GM03348 (cell line): ENCODE measurements at regions not wholly inside any gene's neighbourhood (a gene's known extent, or its start where the extent isn't known, plus 50 kb on each side); places are given as distances from the start of the nearest gene placed in this dataset.

Source experiments
- DNase-seq: peaks from one replicate; pipeline ENCODE4 v3.0.0; 2012; ENCODE audit warnings: low spot score

DNA sequence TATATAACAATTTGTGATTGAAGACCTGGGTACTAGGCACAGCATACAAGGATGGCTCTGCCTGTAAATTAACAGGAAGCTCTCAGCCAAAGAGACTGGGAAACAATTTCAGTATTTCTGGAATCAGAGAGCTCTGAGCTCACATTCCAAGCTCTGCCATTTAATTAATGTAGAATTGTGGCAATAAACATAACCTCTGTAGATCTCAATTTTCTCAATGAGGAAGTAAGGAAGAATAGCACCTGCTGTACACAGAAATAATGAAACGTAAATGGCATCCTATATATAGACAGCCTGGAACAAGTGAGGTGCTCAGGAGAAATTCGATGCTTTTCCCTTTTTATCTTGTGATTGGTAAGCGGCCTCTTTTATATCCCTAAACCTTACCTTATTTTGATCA, 538.5 kb upstream of the JAG1 start:
- DNase-seq, result no peak

DNA sequence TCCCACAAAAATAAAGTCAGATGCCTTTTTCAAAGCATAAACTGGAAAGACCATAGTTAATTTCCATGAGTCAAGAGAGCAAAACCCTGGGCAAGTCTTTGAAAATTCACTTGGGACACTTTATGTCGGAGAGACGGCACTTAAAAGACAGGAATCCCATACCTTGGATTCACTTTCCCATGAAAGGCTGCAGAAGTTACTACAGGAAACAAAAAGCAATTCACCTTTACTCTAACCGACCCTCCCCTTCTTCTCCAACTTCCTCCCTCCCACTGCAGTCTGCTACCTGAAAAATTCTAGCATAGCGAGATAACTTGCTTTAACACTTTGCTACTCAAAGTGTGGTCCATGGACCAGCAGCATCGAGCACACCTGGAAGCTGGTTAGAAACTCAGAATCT, 539.1 kb upstream of the JAG1 start:
- no peak for DNase-seq

DNA sequence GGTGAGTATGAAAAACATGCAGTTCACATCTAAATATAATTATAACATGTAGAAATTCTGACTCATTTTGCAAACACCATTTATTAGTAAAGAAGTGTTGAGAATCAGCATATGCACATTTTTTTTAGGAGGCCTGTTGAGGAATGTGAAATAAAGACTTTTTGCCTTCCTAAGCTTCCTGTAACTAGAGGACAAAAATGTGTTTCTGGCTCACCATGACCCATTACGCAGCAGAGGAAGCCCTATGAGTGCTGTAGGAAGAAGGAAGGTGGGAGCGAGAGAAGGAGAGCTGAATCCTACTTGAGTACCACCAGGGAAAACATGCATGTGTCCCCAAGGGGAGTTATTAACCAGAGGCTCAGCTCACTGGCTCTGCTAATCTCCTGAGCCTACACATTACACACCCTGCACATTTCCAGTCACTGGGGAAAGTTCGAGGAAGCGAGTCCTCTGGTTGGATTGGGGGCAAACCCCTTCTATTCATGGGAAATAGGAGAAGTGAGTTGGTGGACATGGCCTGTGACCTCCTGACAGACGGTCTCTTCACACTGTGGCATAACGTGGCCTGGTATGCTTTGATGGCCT, 540.5 kb upstream of the JAG1 start:
- no peak for DNase-seq

DNA sequence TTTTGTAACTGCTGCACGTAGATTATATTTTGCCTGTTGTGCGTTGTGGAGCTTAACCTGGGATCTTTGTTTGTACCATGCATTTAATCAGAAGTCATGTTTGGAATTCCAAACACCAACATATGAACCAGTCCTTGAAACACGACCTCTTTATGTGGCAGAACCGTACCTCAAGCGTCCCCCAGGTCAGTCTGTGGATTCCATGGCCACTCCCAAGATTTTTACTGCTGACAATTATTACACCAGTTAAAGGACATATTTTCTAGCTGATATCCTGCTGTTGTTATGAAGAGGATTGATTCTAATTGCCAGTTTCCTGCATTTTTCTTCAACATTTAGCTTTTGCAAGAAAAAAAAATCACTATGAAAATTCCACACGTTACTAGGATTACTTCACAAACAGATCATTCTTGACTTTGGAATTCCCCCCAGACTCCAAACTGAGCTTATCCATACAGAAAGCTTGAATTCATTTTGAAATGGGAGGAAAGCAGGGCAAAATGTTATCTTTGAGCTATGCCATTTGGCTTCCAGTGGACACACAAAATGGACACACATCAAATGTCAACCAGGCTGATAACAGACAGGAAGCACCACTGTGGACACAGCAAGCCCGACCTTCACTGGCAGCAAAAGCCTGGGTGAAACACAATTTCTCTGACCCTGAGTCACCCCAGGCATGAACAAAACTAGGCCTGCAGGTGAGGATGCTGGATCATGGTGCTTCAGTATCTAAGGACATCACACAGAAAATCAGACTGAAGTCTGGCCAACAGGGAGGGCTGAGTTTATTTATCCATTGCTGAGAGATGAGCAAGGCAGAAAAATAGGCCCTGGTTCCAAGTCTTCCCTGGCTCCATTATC, 542.9 kb upstream of the JAG1 start:
- peak; percentile 50 for DNase-seq

DNA sequence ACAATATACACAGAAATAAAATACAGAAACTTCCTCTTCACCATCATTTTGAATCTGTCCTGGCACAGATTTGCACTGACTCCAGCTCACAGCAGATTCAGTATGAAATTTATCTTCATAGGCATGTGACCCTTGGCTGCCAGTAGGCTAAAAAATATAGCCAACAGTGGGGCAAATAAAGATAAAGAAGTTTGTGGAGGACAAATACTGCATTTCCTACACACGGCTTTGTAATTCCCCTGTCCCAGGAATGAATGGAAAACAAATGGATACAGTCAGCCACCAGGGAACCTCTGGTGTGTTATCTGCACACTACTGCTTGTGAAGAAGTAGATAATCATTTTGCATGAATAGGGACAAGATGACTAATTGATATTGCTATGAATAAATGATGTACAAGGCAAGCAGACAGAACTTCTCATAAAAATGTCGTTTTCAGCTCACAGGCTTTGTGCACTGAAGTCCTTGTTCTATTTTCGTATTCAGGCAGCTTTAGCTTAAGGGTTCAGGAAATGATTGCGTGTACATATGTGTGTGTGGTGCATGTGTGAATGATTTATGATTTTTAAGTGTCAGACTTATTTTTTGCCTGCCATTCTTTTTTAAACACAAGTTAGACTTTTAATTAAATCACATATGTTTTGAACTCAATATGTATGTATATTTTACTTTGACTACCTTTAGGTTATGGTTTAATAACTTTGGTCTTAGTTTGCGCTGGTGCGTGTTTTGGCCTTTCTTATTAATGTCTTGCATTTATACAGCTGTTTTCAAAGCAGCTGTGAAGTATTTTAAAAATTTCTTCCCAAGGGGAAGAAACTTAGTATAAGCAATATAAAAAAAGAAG, 543.8 kb upstream of the JAG1 start:
- DNase-seq, result no peak

DNA sequence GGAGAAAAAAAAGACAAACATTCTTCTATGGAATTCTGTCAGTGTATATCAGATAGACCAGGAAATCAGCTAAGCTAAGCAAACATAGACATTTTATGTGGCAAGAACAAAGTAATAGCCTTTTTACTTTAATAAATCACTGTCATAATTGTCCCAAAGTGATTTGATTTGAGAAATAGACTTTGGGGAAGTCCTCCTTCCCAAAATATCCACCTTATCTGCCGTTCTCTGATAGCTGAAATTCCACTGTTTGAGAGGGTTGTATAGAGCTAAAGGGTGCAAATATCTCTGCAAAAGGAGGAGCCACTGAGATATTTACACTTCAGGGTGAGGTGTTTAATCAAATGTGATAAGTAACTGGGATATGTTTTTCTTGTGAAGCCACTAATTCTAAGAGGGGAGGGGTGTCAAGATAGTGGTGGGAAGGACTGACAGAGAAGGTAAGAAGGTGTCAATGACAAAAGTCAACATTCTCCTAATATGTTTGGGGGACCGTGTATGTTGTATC, 544.4 kb upstream of the JAG1 start:
- no peak for DNase-seq

DNA sequence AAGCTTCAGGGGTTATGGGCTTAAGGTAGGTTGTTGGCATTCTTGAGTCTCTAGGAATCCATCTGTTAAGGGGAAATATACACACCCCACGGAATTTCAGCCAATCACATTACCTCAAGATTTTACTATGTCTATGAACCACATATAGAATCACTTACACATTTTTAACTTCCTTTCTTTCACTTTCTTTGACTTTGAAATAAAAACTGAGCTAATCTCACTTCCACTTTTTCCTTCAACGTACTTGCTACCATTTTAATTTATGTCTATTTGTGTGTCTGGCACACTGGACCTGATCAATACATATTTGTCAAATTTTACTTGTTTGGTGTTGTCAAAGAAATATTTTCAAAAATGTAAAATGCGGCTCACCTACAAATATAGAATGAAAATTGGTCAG, 545.4 kb upstream of the JAG1 start:
- DNase-seq, result no peak

DNA sequence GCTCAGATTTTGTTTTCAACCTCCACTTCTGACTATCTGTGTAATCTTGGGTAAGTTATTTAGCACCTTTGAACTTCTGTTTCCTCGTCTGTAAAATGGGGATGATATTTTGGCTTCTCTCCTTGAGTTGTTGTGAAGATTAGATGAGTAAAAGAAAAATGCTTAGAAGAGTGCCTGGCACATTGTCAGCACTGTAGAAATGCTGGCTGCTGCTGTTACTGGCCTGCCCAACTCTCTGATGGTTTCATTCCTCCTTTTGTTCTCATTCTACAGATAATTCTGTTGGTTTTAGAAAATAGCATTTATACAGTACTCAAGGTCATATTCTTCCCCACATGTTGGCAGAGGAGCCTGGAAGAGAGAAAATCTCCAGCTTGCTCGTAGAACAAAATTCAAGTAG, 547.2 kb upstream of the JAG1 start:
- no peak for DNase-seq

DNA sequence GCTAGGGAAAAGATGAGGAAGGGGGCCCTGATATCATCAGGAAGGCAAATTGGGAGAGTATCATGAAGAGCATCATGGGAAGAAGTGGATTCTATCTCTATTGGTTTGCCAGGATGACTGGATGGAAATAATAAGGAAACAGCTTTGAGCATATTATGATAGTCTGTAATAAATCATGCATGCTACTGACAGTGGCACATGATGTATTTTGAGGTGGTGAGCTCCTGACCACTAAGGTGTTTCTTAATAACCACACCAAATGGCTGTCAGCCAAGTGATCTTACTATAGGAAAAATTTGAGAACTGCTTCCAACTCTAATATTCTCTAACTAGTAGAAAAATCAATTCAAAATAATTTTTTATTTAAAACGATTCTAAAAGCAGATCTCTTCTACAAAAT, 548.4 kb upstream of the JAG1 start:
- DNase-seq, result no peak

DNA sequence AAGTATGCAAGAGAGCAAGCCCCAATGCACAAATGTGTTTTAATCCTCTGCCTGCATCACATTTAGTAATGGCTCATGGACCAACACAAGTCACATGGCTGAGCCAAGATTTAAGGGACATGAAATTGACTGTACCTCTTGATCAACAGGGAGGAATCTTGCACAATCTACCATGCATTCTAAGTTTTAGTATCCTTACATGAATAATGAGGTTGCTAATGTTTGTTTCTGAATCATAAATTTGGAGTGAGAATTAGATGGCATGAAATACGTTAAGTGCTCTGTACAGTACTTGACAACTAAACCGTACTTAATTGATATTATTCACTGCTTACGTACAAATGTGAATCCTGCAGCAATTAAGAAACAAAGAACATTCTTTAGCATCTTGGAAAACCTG, 553.8 kb upstream of the JAG1 start:
- no peak for DNase-seq

DNA sequence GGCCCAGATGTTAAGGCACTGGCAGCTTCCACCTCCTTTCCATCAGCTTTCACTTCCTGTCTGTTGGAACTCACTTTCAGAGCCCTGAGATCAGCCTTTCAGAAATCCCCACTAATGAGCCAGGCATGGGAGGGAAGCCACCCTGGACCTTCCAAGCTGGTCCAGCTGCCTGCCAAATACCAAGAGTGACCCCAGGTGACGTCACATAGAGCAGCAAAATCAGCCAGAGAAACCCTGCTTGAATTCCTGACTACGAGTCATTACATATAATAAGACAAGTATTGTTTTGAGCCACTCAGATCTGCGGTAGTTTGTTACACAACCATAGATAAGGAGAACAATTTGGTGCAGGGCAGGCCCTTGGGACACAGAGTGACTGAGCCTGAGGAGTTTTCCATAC, 556.0 kb upstream of the JAG1 start:
- DNase-seq, result peak; percentile 78

DNA sequence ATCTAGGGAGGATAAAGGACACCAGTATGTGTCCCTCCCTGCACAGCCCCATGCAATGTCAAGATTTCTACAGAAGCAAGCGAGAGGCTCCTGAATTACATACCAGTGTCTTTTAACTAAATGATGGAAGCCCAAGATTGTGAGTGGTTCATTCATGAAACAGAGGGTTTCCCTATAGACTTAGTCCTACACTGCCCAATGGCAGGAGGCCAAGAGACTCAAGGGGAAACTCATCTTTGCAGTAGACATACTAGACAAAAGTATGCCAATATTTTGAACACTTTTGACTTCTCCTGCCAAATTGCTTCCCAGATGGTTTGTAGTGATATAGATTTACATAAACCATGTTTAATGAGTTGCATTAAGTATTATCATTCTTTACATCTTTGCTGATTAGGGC, 557.2 kb upstream of the JAG1 start:
- no peak for DNase-seq

DNA sequence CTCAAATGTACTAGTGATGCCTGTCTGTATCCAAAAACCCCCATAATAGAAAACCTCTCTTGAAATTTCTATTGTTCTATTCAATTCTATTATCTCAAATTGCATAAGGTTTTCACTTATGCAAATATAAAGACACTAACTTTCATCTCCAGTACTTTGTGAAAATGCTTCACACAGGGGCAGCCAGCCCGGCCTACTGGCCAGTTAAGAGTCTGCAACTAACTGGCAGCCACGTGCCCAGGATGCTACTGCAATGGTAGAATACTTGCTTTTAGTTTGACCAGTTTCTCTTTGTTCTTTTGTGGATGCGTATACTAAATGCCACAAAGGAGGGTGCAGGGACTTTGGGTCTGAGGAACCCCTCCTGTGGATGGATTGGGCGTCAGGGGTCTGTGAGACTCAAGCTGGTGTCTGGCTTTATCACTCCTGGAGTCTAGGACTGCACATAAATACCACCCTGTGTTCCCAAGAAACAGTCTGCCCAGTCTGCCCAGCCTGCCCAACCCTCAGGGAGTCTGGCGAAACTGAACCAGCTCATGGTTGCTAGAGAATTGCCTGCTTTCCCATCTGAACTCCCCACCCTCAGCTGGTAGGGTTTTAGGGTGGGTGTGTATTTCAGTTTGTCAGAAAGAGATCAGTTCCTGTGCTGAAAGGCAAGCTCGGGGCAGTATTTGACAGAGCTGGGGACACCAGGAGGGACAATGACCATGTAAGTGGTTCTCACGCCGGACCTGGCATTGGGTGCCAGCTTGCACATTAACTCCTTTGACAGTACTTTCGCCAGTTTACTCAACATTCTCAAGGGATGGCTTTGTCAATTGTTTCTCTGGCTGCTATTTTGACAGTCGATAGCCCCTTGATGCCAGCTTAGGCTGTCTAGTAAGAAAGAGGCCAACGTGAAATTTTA, 558.2 kb upstream of the JAG1 start:
- DNase-seq, result no peak

DNA sequence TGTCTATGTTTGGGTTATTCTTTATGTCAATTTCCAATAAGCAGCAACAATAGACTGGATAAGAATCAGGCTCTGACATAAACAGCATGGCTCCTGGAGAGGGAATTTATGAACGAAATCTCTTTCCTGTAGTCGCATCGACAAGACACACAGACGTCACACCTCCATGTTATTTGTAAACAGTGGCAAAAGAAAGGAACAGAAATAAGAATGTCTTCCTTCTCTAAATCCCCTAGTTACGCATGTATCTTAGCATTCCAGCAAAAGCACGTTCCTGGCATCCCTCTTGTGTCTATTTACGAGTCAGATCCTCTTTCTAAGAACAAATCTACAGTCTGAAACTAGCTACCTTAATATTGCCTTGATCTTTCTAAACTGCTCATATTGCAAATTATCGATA, 559.1 kb upstream of the JAG1 start:
- no peak for DNase-seq

DNA sequence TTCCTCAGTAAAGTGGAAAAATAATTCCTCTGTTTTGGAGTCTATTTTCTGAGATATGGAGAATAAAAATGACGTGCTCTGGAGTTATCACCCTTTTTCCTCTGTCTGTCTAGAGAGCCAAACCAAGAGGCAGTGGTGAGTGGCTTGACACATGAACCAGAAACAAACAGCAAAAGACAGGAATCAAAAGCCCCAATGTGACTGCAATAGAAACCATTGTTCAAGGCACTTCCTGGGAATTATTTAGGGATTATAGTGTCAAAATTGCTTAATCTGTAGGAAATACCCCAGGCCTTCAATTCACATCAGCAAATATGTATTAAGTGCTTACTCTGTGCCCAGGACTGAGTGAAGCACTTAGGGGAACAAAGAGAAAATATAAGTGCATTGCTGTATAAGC, 560.4 kb upstream of the JAG1 start:
- DNase-seq, result no peak

DNA sequence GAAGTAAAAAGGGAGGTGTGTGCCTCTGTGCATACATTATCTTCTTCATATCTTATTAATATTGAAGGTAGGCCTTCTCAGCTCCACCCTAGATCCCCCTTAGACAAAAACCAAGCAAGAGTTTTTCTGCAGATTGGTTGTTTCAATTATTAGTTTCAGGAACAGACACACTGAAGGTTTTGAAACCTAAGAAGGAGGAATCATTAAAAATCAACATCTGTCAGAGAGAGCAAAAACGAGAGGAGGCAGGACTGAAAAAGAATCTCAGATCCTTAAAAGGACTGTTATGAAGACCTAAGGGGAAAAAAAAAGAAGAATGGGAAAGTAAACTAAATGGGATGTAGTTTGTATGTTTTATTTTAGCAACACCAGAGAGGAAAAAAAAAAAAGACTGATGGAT, 560.8 kb upstream of the JAG1 start:
- DNase-seq, result no peak

DNA sequence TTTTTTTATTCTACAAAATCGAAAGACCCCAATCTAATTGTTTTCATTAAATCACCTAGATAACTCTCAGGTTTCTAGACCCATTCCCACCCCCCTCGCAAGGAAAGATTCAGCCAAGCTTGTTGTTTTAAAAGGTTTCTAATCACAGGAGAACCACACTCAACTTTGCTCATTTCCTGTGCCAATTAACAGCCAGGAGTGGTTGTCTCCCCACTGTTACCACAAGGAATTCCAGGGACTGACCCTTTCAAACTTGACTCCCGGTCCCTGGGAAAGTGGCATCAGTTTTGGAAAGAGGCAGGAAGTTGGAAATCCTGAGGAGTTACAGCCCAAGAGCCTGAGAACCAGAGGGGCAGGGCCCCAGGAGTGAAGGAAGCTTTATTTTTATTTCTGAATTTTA, 561.3 kb upstream of the JAG1 start:
- DNase-seq, result peak; percentile 29

DNA sequence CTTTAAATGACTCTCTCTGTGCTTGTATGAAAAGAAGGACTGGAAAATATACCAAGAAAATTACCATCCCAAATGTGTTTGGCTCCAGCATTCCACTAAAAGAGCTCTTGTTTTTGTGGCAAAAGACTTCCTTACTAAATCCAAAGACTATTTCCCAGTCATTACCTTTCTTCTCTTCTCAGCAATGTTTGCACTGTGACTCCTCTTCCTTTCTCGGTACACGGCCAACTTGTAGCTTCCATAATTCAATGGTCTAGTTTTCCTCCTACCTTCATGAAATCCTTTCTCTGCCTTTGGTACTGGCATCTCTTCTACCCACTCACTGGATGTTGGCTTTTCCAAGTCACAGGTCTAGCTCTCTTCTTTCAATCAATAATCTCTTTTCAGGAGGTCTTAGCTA, 568.5 kb upstream of the JAG1 start:
- no peak for DNase-seq

DNA sequence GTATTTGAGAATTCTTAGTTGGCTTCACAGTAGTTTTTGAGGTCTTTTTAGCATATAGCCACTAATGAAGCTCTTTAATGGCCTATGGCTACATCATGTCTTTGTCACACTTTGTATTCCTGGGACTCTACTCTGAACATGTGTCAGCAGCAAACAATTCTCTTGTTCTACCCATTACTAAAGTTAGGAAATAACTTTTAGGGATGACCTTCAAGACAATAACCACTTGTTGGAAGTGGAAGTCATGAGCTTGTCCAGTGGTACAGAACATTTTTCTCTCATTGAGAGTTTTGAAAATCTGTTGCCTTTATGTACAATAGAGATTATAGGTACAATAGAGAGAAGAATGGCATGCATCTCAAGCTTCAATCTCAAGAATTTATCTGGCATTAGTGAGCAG, 571.6 kb upstream of the JAG1 start:
- DNase-seq, result no peak

DNA sequence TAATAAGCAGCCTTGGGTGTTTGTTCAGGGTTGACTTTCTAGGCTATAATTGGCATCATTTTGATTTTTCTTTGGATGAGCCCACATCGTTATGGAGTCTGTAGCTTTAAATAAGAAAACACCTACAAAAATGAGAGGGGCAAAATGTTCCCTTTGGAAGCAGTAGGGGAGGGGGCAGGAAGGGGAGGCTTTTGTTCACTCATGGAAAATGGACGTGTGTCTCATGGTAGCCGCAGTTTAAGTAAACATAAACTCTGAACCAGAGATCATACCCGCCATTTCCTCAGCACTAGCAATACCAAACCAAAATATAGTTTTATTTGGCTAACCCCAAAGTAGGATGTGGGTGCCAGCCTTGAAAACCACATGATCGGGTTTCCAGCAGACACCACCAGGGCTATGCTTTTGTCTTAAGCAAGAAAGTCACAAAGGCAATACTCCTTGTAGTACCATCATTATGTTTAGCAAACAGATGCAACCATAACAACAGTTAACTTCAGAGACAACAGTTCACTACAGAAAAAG, 572.5 kb upstream of the JAG1 start:
- no peak for DNase-seq
